DND-41 (cell line): ENCODE measurements at regions not wholly inside any gene's neighbourhood (a gene's known extent, or its start where the extent isn't known, plus 50 kb on each side); places are given as distances from the start of the nearest gene placed in this dataset.

ENCODE experiments used
- ATAC-seq: fragments of 200-7000 bp; cut with Tn5 transposase; 3 replicates; pipeline ENCODE4 v1.9.1; 2021; ENCODE audit warnings: low read depth; ENCODE audit not compliant: insufficient read depth
- DNase-seq: peaks from one replicate; pipeline ENCODE4 v3.0.0-alpha.2; 2020
- H2AFZ ChIP-seq: 2 replicates; pipeline ENCODE4 v1.6.0; 2012; ENCODE audit warnings: low read depth, low read length
- H3K27ac ChIP-seq: 2 replicates; pipeline ENCODE4 v1.5.1; 2012; ENCODE audit warnings: low read length, inconsistent platforms
- H3K27me3 ChIP-seq: fragments of 200-600 bp; sonication (generic); 2 replicates; pipeline ENCODE4 v1.6.0; 2012; ENCODE audit warnings: low read length, mild to moderate bottlenecking, inconsistent platforms; ENCODE audit not compliant: insufficient read depth, poor library complexity
- H3K36me3 ChIP-seq: 2 replicates; pipeline ENCODE4 v1.5.1; 2012; ENCODE audit warnings: low read length, inconsistent platforms; ENCODE audit not compliant: insufficient read depth
- H3K4me1 ChIP-seq: 2 replicates; pipeline ENCODE4 v1.5.1; 2012; ENCODE audit warnings: mild to moderate bottlenecking, low read length; ENCODE audit not compliant: insufficient read depth
- H3K4me2 ChIP-seq: 2 replicates; pipeline ENCODE4 v1.6.0; 2012; ENCODE audit warnings: mild to moderate bottlenecking, moderate library complexity, low read length, inconsistent platforms; ENCODE audit not compliant: insufficient read depth
- H3K4me3 ChIP-seq, 2 experiments: fragments of 200-600 bp in 1 of 2; shearing (Covaris generic) in 1 of 2; 2 replicates each; pipeline ENCODE4 v1.5.1; 2012 to 2016; ENCODE audit warnings: inconsistent platforms in 2 of 2, low read length in 2 of 2, mild to moderate bottlenecking in 2 of 2, low read depth in 1 of 2, moderate library complexity in 1 of 2
- H3K79me2 ChIP-seq: 2 replicates; pipeline ENCODE4 v1.6.0; 2012; ENCODE audit warnings: low read length, inconsistent platforms; ENCODE audit not compliant: insufficient read depth
- H3K9ac ChIP-seq: 2 replicates; pipeline ENCODE4 v1.6.0; 2012; ENCODE audit warnings: low read depth, mild to moderate bottlenecking, inconsistent platforms, low read length, moderate library complexity
- H3K9me3 ChIP-seq: 2 replicates; pipeline ENCODE4 v1.5.1; 2012; ENCODE audit warnings: low read length, moderate library complexity, mild to moderate bottlenecking, inconsistent platforms; ENCODE audit not compliant: insufficient read depth, severe bottlenecking
- H4K20me1 ChIP-seq: 2 replicates; pipeline ENCODE4 v1.6.0; 2012; ENCODE audit warnings: low read length; ENCODE audit not compliant: insufficient read depth
- EZH2 ChIP-seq: IDR thresholded peaks from 3 replicates; pipeline ENCODE4 v1.6.1; 2012; ENCODE audit warnings: borderline replicate concordance, low read depth, mild to moderate bottlenecking, moderate library complexity, low read length, inconsistent platforms; ENCODE audit not compliant: severe bottlenecking
- TF ChIP-seq, protein P1 (sequence below): IDR thresholded peaks from 2 replicates; pipeline ENCODE4 v1.5.1; 2012; ENCODE audit warnings: borderline replicate concordance, low read length, moderate library complexity, mild to moderate bottlenecking; ENCODE audit not compliant: poor library complexity, severe bottlenecking; ENCODE audit errors: extremely low read depth

DNA sequence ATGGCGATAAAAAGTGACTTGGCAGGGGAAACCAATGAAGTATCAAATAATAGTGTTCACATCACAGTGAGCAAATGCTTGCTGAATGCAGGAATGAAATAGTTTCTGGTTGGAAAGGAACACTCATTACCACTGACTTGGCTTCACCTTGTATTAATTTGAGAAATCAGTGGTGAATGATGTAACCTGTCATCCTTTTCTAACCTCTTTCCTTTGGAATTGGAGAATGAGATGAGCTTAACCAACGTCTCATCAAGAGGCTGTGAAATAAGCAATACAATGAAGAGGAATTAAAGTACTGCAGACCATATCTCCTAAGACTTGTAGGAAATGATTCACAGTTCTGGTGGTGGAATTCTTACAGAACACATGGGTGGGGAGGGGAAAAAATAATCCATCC, 192.2 kb downstream of the DMAC1 start:
- H3K4me2 ChIP-seq = no peak overlapping the region
- H3K4me1 ChIP-seq = no peaks in the 10 kb centered on the region
- H4K20me1 ChIP-seq = no peaks in the 10 kb centered on the region
- ATAC-seq (no peak), DNase-seq (no peak)
- no peaks in the 10 kb centered on the region for H3K79me2 ChIP-seq
- H3K9me3 ChIP-seq = no peaks in the 10 kb centered on the region
- H3K9ac ChIP-seq = no peak overlapping the region
- H3K4me3 ChIP-seq = no peak overlapping the region
- H3K36me3 ChIP-seq = no peaks in the 10 kb centered on the region
- H2AFZ ChIP-seq = no peak overlapping the region
- TF ChIP-seq, protein P1, sequence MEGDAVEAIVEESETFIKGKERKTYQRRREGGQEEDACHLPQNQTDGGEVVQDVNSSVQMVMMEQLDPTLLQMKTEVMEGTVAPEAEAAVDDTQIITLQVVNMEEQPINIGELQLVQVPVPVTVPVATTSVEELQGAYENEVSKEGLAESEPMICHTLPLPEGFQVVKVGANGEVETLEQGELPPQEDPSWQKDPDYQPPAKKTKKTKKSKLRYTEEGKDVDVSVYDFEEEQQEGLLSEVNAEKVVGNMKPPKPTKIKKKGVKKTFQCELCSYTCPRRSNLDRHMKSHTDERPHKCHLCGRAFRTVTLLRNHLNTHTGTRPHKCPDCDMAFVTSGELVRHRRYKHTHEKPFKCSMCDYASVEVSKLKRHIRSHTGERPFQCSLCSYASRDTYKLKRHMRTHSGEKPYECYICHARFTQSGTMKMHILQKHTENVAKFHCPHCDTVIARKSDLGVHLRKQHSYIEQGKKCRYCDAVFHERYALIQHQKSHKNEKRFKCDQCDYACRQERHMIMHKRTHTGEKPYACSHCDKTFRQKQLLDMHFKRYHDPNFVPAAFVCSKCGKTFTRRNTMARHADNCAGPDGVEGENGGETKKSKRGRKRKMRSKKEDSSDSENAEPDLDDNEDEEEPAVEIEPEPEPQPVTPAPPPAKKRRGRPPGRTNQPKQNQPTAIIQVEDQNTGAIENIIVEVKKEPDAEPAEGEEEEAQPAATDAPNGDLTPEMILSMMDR = no peak
- no peak for TF ChIP-seq EZH2
- no peaks in the 10 kb centered on the region for H3K27me3 ChIP-seq
- no peak overlapping the region for H3K27ac ChIP-seq

DNA sequence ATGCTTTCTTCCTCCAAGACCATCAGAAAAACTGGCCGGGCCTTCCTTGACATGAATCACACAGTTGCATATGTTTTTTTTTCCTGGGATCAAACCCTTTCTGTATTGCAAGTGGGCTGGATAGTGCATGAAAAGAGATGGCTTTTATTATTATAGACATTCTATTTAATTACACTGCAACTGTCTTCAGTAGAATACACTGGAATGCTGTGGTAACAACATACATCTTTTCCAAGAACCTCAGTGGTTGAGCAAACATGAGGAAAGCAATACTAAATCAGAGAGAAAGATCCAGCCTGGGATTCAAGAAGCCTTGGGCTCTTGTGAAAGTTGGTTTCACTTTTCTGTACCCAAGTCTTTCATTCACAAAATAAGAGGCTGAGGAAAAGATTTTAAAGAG, 193.0 kb downstream of the DMAC1 start:
- Histone ChIP-seq H2AFZ (no peak overlapping the region), H3K4me2 (no peak overlapping the region), H4K20me1 (no peaks in the 10 kb centered on the region), H3K27ac (no peak overlapping the region), H3K9me3 (no peaks in the 10 kb centered on the region), H3K9ac (no peak overlapping the region), H3K27me3 (no peaks in the 10 kb centered on the region), H3K4me1 (no peaks in the 10 kb centered on the region), H3K79me2 (no peaks in the 10 kb centered on the region), H3K36me3 (no peaks in the 10 kb centered on the region), H3K4me3 (no peak overlapping the region)
- ATAC-seq (no peak), DNase-seq (no peak)
- TF ChIP-seq, protein P1 = no peak
- no peak for TF ChIP-seq EZH2

DNA sequence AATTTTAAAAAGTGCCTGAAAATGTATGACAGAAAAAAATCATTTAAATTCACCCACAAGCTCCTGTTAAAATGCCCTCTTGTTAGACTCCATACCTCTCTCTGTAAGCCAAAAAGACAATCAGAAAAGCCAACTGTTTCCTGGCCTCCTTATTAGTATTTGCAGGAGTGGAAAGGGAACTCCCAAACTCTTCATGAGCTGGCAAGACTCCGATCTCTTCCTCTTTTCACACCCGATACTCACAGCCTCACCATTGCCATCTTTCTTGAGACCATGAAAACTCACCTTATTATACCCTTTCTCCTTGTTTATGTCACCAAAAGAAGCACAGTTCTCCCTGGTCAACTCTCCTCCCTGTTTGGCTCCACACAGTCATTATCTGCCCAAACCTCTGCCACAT, 197.8 kb downstream of the DMAC1 start:
- TF ChIP-seq, protein P1 = no peak
- TF ChIP-seq EZH2 = no peak

DNA sequence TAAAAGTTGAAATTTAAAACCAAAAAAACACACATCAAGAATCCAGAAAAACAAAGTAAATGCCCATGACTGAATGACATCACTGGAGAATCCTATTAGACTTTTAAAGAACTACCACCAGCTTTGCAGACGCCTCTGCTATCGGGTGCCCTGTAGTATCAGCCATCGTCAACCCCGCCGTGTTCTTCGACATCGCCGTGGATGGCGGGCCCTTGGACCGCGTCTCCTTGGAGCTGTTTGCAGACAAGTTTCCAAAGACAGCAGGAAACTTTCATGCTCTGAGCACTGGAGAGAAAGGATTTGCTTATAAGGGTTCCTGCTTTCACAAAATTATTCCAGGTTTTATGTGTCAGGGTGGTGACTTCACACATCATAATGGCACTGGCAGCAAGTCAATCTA, 201.9 kb downstream of the DMAC1 start:
- Histone ChIP-seq H3K9ac (no peak overlapping the region), H4K20me1 (no peaks in the 10 kb centered on the region), H3K4me2 (no peak overlapping the region), H3K27ac (no peak overlapping the region), H3K4me1 (0 out of 2 replicates have a peak, but pooled peaks cover 2% of the 10 kb centered on the region), H3K9me3 (peaks cover 4% of the 10 kb centered on the region), H3K27me3 (no peaks in the 10 kb centered on the region), H3K79me2 (no peaks in the 10 kb centered on the region), H3K36me3 (no peaks in the 10 kb centered on the region), H2AFZ (no peak overlapping the region), H3K4me3 (no peak overlapping the region)
- ATAC-seq = no peak
- TF ChIP-seq EZH2 = no peak
- TF ChIP-seq, protein P1 = no peak
- DNase-seq = no peak

More for the DNA sequence above, 197.8 kb downstream of the DMAC1 start:
- no peak overlapping the region for H3K9ac ChIP-seq
- H3K79me2 ChIP-seq = no peaks in the 10 kb centered on the region
- H3K36me3 ChIP-seq = no peaks in the 10 kb centered on the region
- no peak overlapping the region for H3K27ac ChIP-seq
- H4K20me1 ChIP-seq = no peaks in the 10 kb centered on the region
- no peak overlapping the region for H3K4me2 ChIP-seq
- no peak overlapping the region for H3K4me3 ChIP-seq
- no peak overlapping the region for H2AFZ ChIP-seq
- H3K27me3 ChIP-seq = no peaks in the 10 kb centered on the region
- DNase-seq = no peak
- H3K4me1 ChIP-seq = no peaks in the 10 kb centered on the region
- no peak for ATAC-seq
- H3K9me3 ChIP-seq = no peaks in the 10 kb centered on the region
